PC-9 (cell line): ENCODE measurements at regions not wholly inside any gene's neighbourhood (a gene's known extent, or its start where the extent isn't known, plus 50 kb on each side); places are given as distances from the start of the nearest gene placed in this dataset.

Experiments used
- CTCF ChIP-seq: fragments of 200-600 bp; sonication (generic); conservative IDR thresholded peaks from 2 replicates; pipeline ENCODE4 v1.6.1; 2017; ENCODE audit warnings: mixed run types, antibody characterized with exemption, mild to moderate bottlenecking, moderate library complexity
- EZH2 ChIP-seq: fragments of 200-600 bp; sonication (generic); IDR thresholded peaks from 2 replicates; pipeline ENCODE4 v1.8.0; 2017; ENCODE audit warnings: antibody characterized with exemption, low read depth

GRCh38 chr17:55911186-55911585 is 160.3 kb downstream of the PCTP start:
- TF ChIP-seq CTCF (no peak), EZH2 (no peak)
